H9 (cell line): ENCODE measurements at regions not wholly inside any gene's neighbourhood (a gene's known extent, or its start where the extent isn't known, plus 50 kb on each side); places are given as distances from the start of the nearest gene placed in this dataset.

Experiments
- DNase-seq: peaks from one replicate; pipeline ENCODE4 v3.0.0-alpha.2; 2017
- H2AFZ ChIP-seq: one replicate; pipeline ENCODE4 v1.6.1; 2013; ENCODE audit warnings: mild to moderate bottlenecking, low read length, control low read depth, moderate library complexity
- H2AK5ac ChIP-seq: 2 replicates; pipeline ENCODE4 v1.6.1; 2013; ENCODE audit warnings: low read length, control low read depth, mixed read lengths; ENCODE audit not compliant: insufficient read length
- H2BK120ac ChIP-seq: one replicate; pipeline ENCODE4 v1.6.1; 2013; ENCODE audit warnings: low read depth, mild to moderate bottlenecking, low read length, control low read depth, inconsistent platforms; ENCODE audit not compliant: poor library complexity, severe bottlenecking
- H2BK12ac ChIP-seq: 2 replicates; pipeline ENCODE4 v1.6.1; 2013; ENCODE audit warnings: low read length, control low read depth, mixed read lengths, low read depth; ENCODE audit not compliant: insufficient read length
- H2BK15ac ChIP-seq: 2 replicates; pipeline ENCODE4 v1.6.1; 2013; ENCODE audit warnings: low read depth, low read length, control low read depth
- H2BK20ac ChIP-seq: one replicate; pipeline ENCODE4 v1.6.1; 2013; ENCODE audit warnings: low read depth, mild to moderate bottlenecking, low read length, control low read depth, inconsistent platforms; ENCODE audit not compliant: poor library complexity, severe bottlenecking
- H2BK5ac ChIP-seq: 2 replicates; pipeline ENCODE4 v1.6.1; 2013; ENCODE audit warnings: low read length, control low read depth, mixed read lengths; ENCODE audit not compliant: insufficient read length
- H3K14ac ChIP-seq: 2 replicates; pipeline ENCODE4 v1.6.1; 2013; ENCODE audit warnings: low read length, control low read depth; ENCODE audit not compliant: insufficient read depth
- H3K18ac ChIP-seq: 2 replicates; pipeline ENCODE4 v1.6.1; 2013; ENCODE audit warnings: low read depth, mild to moderate bottlenecking, mixed read lengths, low read length, control low read depth; ENCODE audit not compliant: insufficient read length
- H3K23ac ChIP-seq: 2 replicates; pipeline ENCODE4 v1.6.1; 2013; ENCODE audit warnings: low read length, control low read depth, mixed read lengths, low read depth; ENCODE audit not compliant: insufficient read length
- H3K23me2 ChIP-seq: 2 replicates; pipeline ENCODE4 v1.6.1; 2013; ENCODE audit warnings: low read depth, mild to moderate bottlenecking, mixed read lengths, low read length, control low read depth; ENCODE audit not compliant: insufficient read length, poor library complexity, severe bottlenecking
- H3K27ac ChIP-seq: 2 replicates; pipeline ENCODE4 v1.5.1; 2013; ENCODE audit warnings: low read length, control low read depth, mixed read lengths, low read depth; ENCODE audit not compliant: insufficient read length
- H3K27me3 ChIP-seq: 2 replicates; pipeline ENCODE4 v1.6.1; 2013; ENCODE audit warnings: low read length, control low read depth, inconsistent platforms; ENCODE audit not compliant: insufficient read depth
- H3K4ac ChIP-seq: 2 replicates; pipeline ENCODE4 v1.6.1; 2013; ENCODE audit warnings: low read depth, mild to moderate bottlenecking, control low read depth, inconsistent platforms, low read length, moderate library complexity
- H3K4me1 ChIP-seq: 2 replicates; pipeline ENCODE4 v1.6.1; 2013; ENCODE audit warnings: low read length, control low read depth, inconsistent platforms; ENCODE audit not compliant: insufficient read depth
- H3K4me2 ChIP-seq: 2 replicates; pipeline ENCODE4 v1.6.1; 2013; ENCODE audit warnings: low read length, control low read depth, mixed read lengths; ENCODE audit not compliant: insufficient read length, insufficient read depth
- H3K56ac ChIP-seq: 2 replicates; pipeline ENCODE4 v1.6.1; 2013; ENCODE audit warnings: low read depth, mild to moderate bottlenecking, mixed read lengths, low read length, control low read depth; ENCODE audit not compliant: insufficient read length
- H3K79me1 ChIP-seq: 2 replicates; pipeline ENCODE4 v1.6.1; 2013; ENCODE audit warnings: low read depth, mild to moderate bottlenecking, moderate library complexity, low read length, control low read depth, inconsistent platforms; ENCODE audit not compliant: insufficient read depth, poor library complexity, severe bottlenecking
- H3K79me2 ChIP-seq: 2 replicates; pipeline ENCODE4 v1.6.1; 2013; ENCODE audit warnings: low read length, control low read depth, inconsistent platforms; ENCODE audit not compliant: insufficient read depth
- H3K9ac ChIP-seq: 2 replicates; pipeline ENCODE4 v1.6.1; 2013; ENCODE audit warnings: low read length, control low read depth, mixed read lengths; ENCODE audit not compliant: insufficient read length; ENCODE audit errors: extremely low read depth
- H3K9me3 ChIP-seq: one replicate; pipeline ENCODE4 v1.6.1; 2013; ENCODE audit warnings: low read depth, low read length, inconsistent platforms; ENCODE audit not compliant: control insufficient read depth
- H3T11ph ChIP-seq: one replicate; pipeline ENCODE4 v1.6.1; 2013; ENCODE audit warnings: mild to moderate bottlenecking, low read length, control low read depth, inconsistent platforms
- H4K20me1 ChIP-seq: one replicate; pipeline ENCODE4 v1.6.1; 2013; ENCODE audit not compliant: control insufficient read depth, insufficient read length, insufficient read depth
- H4K5ac ChIP-seq: 2 replicates; pipeline ENCODE4 v1.6.1; 2013; ENCODE audit warnings: low read depth, mild to moderate bottlenecking, mixed read lengths, low read length, control low read depth; ENCODE audit not compliant: insufficient read length
- H4K8ac ChIP-seq: replicated peaks from 2 replicates; pipeline ENCODE4 v1.6.1; 2013; ENCODE audit warnings: low read length, control low read depth, mixed read lengths, low read depth; ENCODE audit not compliant: insufficient read length
- H4K91ac ChIP-seq: 2 replicates; pipeline ENCODE4 v1.6.1; 2013; ENCODE audit warnings: low read depth, mild to moderate bottlenecking, moderate library complexity, mixed read lengths, low read length, control low read depth; ENCODE audit not compliant: insufficient read length
- H3K27ac Mint-ChIP-seq, 3 experiments: 2 replicates in 2 of 3; 3 replicates in 1 of 3; pipeline ENCODE4 v1.8.0; 2020 to 2021; ENCODE audit warnings: mixed read lengths in 3 of 3, mild to moderate bottlenecking in 1 of 3, moderate library complexity in 1 of 3
- H3K27me3 Mint-ChIP-seq: 2 replicates; pipeline ENCODE4 v1.8.0; 2021; ENCODE audit warnings: low read depth, mild to moderate bottlenecking, moderate library complexity, mixed read lengths
- H3K36me3 Mint-ChIP-seq, 3 experiments: 2 replicates in 2 of 3; 3 replicates in 1 of 3; pipeline ENCODE4 v1.8.0; 2020 to 2021; ENCODE audit warnings: low read depth in 3 of 3, mixed read lengths in 3 of 3; ENCODE audit not compliant: insufficient read depth in 1 of 3
- H3K4me1 Mint-ChIP-seq, 2 experiments: 2 replicates each; pipeline ENCODE4 v1.8.0; 2020; ENCODE audit warnings: mixed read lengths in 2 of 2
- H3K4me3 Mint-ChIP-seq, 2 experiments: 2 replicates in 1 of 2; 3 replicates in 1 of 2; pipeline ENCODE4 v1.8.0; 2020 to 2021; ENCODE audit warnings: mild to moderate bottlenecking in 2 of 2, mixed read lengths in 2 of 2, moderate library complexity in 1 of 2
- H3K9me3 Mint-ChIP-seq, 2 experiments: 2 replicates in 1 of 2; 3 replicates in 1 of 2; pipeline ENCODE4 v1.8.0; 2020; ENCODE audit warnings: mild to moderate bottlenecking in 2 of 2, mixed read lengths in 2 of 2, moderate library complexity in 1 of 2
- CTCF ChIP-seq: fragments of 200-600 bp; sonication (generic); conservative IDR thresholded peaks from 3 replicates; pipeline ENCODE4 v1.8.0; 2021; ENCODE audit warnings: antibody characterized with exemption, mild to moderate bottlenecking

- Histone ChIP-seq H4K5ac (no peak overlapping the region), H2BK20ac (no peak overlapping the region), H2AK5ac (no peak overlapping the region), H4K8ac (no peak overlapping the region), H3K18ac (no peak overlapping the region), H2AFZ (no peak overlapping the region), H2BK12ac (no peak overlapping the region), H3K23ac (no peak overlapping the region), H4K91ac (no peak overlapping the region), H3K23me2 (no peaks in the 10 kb centered on the region), H2BK120ac (no peak overlapping the region), H3K27me3 (no peaks in the 10 kb centered on the region), H2BK5ac (no peak overlapping the region), H3K4me1 (no peaks in the 10 kb centered on the region), H3K4ac (no peak overlapping the region), H3K9me3 (no peaks in the 10 kb centered on the region), H2BK15ac (no peak overlapping the region), H3K14ac (no peak overlapping the region), H3T11ph (no peak overlapping the region), H3K79me2 (no peaks in the 10 kb centered on the region), H4K20me1 (no peaks in the 10 kb centered on the region), H3K4me2 (no peak overlapping the region), H3K9ac (no peak overlapping the region), H3K27ac (no peak overlapping the region), H3K79me1 (no peaks in the 10 kb centered on the region), H3K56ac (no peak overlapping the region)
- DNase-seq, result no peak
- H3K4me3 Mint-ChIP-seq, result no peak overlapping the region
- peaks cover 3 to 17% (median 8%) of the 10 kb centered on the region in 3 experiments; a peak in 5 of 7 replicates for H3K36me3 Mint-ChIP-seq
- H3K27me3 Mint-ChIP-seq, result no peaks in the 10 kb centered on the region
- no peaks in the 10 kb centered on the region for H3K4me1 Mint-ChIP-seq
- H3K27ac Mint-ChIP-seq, result no peak overlapping the region
- TF ChIP-seq CTCF, result no peak
- peaks cover 35 to 39% of the 10 kb centered on the region in 2 experiments for H3K9me3 Mint-ChIP-seq
Measured at GRCh38 chr7:144997512-144997911, 161.7 kb upstream of the TPK1 start.
